ENCODE measurements at regions not wholly inside any gene's neighbourhood (a gene's known extent, or its start where the extent isn't known, plus 50 kb on each side); places are given as distances from the start of the nearest gene placed in this dataset.

DNA sequence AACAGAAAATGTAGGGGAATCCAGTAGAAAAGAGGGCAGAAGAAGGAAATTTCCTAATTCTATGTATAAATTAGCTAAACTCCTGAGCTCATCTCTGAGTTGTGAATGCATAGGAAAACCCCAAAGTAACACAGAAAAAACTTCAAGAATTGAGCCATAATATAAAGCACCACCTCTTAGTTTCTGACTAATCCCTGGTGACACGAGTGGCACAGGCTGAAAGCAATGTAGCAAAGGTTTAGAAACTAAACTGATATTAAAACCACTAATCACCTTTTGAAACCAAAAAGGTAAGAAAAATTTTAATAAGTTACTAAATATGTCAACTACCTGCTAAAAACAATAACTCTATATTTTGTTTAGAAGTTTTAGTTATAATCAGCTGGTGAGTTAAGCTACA is 255.6 kb upstream of the NECTIN3 start:
- no peak overlapping the region for H3K14ac ChIP-seq (ENCODE audit: insufficient read depth, low read length)
- no peaks in the 10 kb centered on the region for H3K23me2 ChIP-seq (ENCODE audit: insufficient read length, low read depth, low read length, poor library complexity, severe bottlenecking)
- no peaks in the 10 kb centered on the region for H3K9me3 ChIP-seq (ENCODE audit: control insufficient read depth, low read depth, low read length)
- H4K8ac ChIP-seq (replicated peaks; ENCODE audit: insufficient read length, low read depth, low read length): no peak overlapping the region
- no peak overlapping the region for H2BK12ac ChIP-seq (ENCODE audit: insufficient read length, low read depth, low read length)
- no peaks in the 10 kb centered on the region for H4K20me1 ChIP-seq (ENCODE audit: control insufficient read depth, insufficient read depth, insufficient read length)
- H4K91ac ChIP-seq (ENCODE audit: insufficient read length, low read depth, low read length): no peak overlapping the region
- DNase-seq: no peak
- H3K4me1 ChIP-seq (ENCODE audit: insufficient read depth, low read length): no peaks in the 10 kb centered on the region
- no peak overlapping the region for H3K27ac ChIP-seq (ENCODE audit: insufficient read length, low read depth, low read length)
- no peak overlapping the region for H3K4me3 Mint-ChIP-seq
- H3K56ac ChIP-seq (ENCODE audit: insufficient read length, low read depth, low read length): no peak overlapping the region
- no peak overlapping the region for H3K23ac ChIP-seq (ENCODE audit: insufficient read length, low read depth, low read length)
- no peaks in the 10 kb centered on the region for H3K27me3 Mint-ChIP-seq (ENCODE audit: low read depth)
- no peak overlapping the region for H2BK20ac ChIP-seq (ENCODE audit: low read depth, low read length, poor library complexity, severe bottlenecking)
- TF ChIP-seq, protein P1, sequence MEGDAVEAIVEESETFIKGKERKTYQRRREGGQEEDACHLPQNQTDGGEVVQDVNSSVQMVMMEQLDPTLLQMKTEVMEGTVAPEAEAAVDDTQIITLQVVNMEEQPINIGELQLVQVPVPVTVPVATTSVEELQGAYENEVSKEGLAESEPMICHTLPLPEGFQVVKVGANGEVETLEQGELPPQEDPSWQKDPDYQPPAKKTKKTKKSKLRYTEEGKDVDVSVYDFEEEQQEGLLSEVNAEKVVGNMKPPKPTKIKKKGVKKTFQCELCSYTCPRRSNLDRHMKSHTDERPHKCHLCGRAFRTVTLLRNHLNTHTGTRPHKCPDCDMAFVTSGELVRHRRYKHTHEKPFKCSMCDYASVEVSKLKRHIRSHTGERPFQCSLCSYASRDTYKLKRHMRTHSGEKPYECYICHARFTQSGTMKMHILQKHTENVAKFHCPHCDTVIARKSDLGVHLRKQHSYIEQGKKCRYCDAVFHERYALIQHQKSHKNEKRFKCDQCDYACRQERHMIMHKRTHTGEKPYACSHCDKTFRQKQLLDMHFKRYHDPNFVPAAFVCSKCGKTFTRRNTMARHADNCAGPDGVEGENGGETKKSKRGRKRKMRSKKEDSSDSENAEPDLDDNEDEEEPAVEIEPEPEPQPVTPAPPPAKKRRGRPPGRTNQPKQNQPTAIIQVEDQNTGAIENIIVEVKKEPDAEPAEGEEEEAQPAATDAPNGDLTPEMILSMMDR (conservative IDR thresholded peaks at IDR 0.05): no peak
- no peaks in the 10 kb centered on the region for H3K79me2 ChIP-seq (ENCODE audit: insufficient read depth, low read length)
- no peak overlapping the region for H3K4me2 ChIP-seq (ENCODE audit: insufficient read depth, insufficient read length, low read length)
- H3K36me3 Mint-ChIP-seq (ENCODE audit: insufficient read depth in 1 of 3, low read depth in 3 of 3): peaks cover 0 to 8% (median 4%) of the 10 kb centered on the region in 3 experiments; a peak in 4 of 7 replicates
- H2BK120ac ChIP-seq (ENCODE audit: low read depth, low read length, poor library complexity, severe bottlenecking): no peak overlapping the region
- no peaks in the 10 kb centered on the region for H3K27me3 ChIP-seq (ENCODE audit: insufficient read depth, low read length)
- no CpG with 5 or more reads among the region's 1 CpG for WGBS (ENCODE audit: extremely low coverage, insufficient read length, low lambda C conversion rate)
- H3K27ac Mint-ChIP-seq: no peak overlapping the region
- H2AFZ ChIP-seq (ENCODE audit: low read length): no peak overlapping the region
- no peak overlapping the region for H3T11ph ChIP-seq (ENCODE audit: low read length)
- peaks cover 3 to 7% of the 10 kb centered on the region in 2 experiments; a peak in 3 of 5 replicates for H3K9me3 Mint-ChIP-seq
- no peak overlapping the region for H2BK15ac ChIP-seq (ENCODE audit: low read depth, low read length)
- H3K9ac ChIP-seq (ENCODE audit: extremely low read depth, insufficient read length, low read length): no peak overlapping the region
- H2BK5ac ChIP-seq (ENCODE audit: insufficient read length, low read length): no peak overlapping the region
- no peaks in the 10 kb centered on the region for H3K79me1 ChIP-seq (ENCODE audit: insufficient read depth, low read depth, low read length, poor library complexity, severe bottlenecking)
- no peak overlapping the region for H2AK5ac ChIP-seq (ENCODE audit: insufficient read length, low read length)
- peaks cover 4 to 5% of the 10 kb centered on the region in 2 experiments for H3K4me1 Mint-ChIP-seq
- H4K5ac ChIP-seq (ENCODE audit: insufficient read length, low read depth, low read length): no peak overlapping the region
- no peak overlapping the region for H3K4ac ChIP-seq (ENCODE audit: low read depth, low read length)
- no peak overlapping the region for H3K18ac ChIP-seq (ENCODE audit: insufficient read length, low read depth, low read length)

Measured in H9 (cell line).